ENCODE measurements at regions not wholly inside any gene's neighbourhood (a gene's known extent, or its start where the extent isn't known, plus 50 kb on each side); places are given as distances from the start of the nearest gene placed in this dataset.
"Not testable (repeated sequence)": the region's sequence is repeated elsewhere in the genome, so short reads cannot be mapped to it uniquely, and the experiment has no call there.

DNA sequence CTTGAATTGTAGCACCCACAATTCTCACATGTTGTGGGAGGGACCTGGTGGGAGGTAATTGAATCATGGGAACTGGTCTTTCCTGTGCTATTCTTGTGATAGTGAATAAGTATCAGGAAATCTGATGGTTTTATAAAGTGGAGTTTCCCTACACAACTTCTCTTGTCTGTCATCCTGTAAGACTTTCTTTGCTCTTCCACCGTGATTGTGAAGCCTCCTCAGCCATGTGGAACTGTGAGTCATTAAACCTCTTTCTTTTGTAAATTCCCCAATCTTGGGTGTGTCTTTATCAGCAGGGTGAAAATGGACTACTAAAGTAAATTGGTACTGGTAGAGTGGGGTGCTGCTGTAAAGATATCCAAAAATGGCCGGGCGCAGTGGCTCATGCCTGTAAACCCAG lies 215.6 kb downstream of the LIG4 start:
- DNase-seq: no peak

DNA sequence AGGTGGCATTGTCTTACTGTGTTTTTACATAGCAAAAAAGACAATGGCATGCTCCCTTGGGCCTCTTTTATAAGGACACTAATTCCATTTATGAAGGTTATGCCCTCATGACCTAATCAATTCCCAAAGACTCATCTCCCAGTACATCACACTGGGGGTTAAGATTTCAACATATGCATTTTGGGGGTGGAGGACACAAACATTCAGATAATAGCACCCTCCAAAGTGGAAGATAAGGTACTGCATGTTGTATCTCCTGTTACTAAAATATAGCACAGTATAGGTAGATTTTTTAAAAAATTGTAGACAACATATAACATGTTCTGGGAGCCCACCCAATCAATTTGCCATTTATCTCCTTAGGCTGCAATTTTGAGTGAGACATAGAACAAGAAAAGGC lies 221.2 kb downstream of the LIG4 start:
- DNase-seq: no peak

DNA sequence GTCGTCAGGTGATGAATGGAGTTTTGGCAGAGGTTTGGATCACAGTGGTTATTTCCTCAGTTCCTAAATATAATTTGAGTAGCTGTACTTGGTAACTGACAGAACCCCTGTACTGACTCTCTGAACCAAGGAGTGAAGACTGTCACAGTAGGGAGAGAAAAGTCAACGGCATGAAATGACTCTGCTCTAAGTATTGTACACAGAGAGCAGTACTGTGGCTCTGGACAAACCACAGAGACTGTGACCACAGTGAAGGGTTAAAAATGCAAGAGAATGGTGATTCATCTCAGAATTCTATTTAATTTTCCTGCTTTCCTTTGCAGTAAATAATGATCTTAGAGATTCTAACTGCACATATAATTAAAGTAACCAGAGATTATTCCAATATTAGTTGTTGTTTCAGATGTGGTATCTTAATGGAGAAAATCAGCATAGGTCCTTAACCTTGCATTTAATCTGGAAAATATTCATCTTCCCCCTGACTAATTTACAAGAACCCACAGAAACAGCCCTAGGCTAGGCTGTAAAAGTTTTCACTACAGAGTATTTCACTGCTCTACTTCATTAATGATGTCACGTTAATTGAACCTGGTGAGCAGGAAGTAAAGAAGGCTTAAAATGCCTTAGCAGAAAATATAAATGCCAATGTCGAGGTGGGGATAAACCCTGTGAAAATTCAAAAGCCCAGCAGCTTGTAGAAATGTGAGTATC lies 221.9 kb downstream of the LIG4 start:
- no peak for DNase-seq

DNA sequence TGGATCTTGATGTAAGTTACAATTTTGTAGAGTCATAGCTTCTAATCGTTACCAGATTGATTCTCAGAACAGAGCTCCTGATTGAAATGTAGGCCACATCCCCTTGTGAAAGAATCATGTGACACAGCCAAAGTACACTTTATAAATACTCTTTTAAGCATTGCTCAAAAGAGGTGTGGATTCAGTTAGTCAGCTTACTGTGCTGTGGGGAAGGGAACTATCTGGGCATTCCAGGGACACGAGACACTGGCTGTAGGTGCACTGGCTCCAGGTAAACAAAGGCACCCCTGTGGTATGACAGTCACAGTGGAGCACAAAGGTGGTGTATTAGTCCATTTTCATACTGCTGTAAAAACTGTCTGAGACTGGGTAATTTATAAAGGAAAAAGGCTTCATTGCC lies 222.8 kb downstream of the LIG4 start:
- no peak for DNase-seq

DNA sequence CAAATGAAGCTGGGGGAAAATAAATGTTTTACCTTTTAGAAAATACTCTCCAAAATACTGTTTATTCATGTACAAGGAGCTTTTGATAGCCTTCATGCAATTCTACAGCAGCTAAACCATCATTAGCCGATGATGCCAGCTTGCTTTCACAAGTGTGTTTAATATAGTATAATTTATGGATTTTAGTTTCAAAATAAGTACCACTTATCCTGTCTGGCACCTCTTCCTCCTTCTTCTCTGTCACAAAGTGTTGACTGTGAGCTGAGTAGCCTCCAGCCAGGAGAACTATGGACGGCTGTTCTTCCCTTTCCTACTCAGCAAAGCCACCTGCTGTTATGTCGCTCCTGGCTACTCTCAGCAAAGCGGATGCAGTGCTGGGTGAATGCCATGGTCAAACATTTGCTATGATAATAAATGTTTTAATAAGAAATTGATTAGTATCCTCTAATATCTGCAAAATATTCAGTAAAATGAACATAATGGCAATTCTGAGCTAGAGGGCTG lies 238.2 kb downstream of the LIG4 start:
- no peak for DNase-seq

DNA sequence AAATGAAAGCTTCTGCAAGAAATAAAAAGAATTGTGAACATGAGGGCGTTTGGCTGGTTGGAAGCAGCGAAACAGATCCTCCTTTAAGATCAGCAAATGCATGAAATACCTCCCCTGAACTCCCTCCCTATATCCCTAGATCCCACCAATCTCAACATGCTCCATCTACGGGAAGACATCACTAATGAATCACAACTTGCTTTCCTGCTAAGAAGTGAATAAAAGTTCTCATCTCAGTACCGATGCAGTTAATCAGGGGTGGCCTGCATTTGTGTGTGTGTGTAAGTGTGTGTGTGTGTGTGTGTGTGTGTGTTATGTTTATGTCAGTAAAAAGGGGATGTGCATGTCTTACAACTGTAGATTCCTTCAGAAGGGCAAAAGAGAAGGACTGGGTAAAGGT lies 238.7 kb downstream of the LIG4 start:
- DNase-seq: no peak

DNA sequence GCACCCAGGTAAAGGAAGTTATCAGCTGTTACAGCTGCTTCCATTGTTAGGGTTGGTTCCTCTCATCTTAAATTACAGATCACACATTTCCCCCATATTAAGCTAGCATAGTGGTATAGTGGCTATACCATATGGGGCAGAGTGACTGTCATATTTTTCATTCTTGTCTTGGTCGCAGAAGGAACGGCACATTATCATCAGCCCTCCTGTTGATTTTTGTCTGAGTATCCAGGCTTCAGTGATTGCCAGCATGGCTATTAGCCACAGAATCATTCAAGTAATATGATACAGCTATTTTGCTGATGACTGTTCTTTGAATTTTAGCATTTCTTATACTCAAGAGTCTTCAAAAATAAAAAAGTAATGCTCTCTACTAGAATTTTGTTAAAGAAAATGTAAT lies 240.9 kb downstream of the LIG4 start:
- DNase-seq: peak; percentile 19

DNA sequence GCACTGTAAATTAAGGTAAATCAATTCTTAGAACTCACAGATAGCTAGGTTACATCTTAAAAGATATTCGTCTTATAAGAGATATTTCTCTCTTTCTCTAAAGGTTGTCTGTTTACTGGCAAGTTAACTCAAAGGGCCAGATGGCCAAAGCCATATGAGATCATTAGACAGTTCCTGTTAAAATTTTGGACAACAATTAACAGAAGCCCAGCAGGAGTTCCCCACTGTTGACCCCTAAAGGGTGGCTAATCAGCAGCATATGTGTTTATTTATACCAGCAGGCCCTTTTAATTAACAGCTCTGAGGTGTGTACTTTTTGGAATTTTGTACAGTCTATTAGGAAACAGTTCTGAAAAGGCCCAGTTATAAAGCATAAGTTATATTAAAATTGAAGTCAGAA lies 245.8 kb downstream of the LIG4 start:
- no peak for DNase-seq

DNA sequence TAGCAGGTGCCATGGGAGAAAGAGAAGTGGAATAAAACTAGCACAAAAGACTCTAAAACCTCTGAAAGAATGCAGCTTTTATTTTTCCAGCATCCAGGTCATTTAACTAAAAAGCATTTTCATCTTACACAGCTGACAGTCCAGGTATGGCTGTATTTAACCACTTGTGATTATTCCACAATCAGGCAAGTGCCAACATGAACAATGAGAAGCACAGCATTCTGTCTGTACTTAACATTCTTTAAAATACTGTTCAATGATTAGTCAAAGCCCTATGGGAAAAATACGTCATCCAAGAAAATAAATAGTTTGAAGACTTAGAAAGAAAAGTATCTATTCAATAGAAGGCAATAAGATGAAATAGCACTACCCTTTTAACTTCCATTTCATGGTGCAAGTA lies 246.9 kb downstream of the LIG4 start:
- DNase-seq: no peak

DNA sequence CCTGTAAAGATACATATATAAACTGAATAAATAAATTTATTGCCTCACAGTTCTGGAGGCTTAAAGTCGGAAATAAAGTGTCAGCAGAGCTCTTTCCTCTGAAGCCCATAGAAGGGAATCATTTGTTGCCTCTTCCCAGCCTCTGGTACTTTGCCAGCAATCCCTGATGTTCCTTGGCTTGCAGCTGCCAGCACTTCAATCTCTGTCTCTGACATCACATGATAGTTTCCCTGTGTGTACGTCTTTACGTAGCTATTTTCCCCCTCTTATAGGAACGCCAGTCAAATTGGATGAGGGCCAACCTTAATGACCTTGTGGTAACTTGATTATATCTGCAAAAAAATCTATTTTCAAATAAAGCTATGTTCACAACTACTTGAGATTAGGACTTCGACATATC lies 250.9 kb downstream of the LIG4 start:
- DNase-seq: peak; percentile 6

DNA sequence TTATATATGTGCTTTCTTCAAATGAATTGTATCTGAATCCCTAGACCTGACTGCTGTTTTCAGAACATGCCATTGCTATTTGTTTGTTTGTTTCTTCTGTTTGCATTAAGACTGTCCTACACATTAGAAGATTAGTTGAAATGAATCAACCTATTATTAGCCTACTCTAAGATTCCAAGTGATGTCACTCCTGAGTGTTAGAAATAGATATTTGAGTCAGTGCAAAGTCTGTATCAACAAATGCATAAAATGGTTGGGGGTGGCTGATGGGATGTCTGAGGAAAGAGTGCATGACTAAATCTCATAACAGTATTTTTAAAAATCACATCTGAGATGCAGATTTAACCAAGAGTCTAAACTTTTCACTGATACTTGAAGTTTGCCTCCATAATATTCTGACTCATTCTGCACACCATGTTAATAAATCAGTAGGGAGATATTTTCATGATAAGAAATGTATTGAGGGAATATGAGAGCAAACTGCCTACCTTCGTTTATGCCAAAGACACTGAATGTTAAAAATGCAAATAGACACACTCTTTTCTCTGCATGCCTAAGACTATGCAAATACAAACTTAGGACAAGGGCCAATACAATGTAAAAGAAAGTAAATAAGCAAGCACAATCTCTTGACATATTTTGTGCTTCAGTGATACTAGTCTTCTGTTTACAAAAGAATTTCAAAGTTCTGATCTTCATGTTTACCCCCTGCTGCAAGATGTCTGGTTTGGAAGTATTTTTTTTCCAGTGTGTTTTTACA lies 253.3 kb downstream of the LIG4 start:
- DNase-seq: no peak

DNA sequence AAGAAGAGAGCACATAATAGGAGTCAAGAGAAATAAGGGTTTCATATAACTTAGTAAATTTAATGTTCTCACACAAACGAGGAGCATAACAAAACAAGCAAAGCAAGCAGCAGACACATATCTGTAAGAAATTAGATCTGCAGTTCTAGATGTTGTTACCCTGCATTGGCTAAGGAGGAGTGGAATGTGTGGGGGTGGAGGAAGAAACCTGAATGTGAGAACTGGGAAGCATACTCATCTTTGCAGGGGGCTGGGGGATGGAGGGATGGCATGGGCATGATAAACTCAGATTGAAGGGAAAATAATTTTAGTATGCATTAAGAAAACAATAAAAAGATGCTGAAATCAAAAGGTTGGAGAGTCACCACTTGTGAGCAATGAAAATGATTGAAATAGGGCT lies 255.0 kb downstream of the LIG4 start:
- no peak for DNase-seq

DNA sequence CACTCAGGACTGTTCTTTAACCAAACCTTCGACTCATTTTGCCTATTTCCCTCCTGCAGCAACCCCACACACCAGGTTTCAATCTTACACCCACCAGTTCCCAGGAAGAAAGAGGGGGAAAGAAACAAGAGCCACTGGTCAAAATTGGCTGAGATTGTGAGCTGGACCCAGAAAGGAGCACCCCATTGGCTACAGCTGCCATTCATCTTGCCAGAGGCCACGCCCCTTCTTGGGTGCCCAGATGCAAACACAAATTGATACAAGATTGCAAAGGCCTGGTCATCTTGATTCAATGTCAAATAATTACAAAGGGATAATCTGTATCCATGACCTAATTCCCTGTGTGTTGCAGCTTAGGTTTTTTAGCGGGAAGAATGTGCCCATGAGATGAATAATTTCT lies 258.4 kb downstream of the LIG4 start:
- no peak for DNase-seq

DNA sequence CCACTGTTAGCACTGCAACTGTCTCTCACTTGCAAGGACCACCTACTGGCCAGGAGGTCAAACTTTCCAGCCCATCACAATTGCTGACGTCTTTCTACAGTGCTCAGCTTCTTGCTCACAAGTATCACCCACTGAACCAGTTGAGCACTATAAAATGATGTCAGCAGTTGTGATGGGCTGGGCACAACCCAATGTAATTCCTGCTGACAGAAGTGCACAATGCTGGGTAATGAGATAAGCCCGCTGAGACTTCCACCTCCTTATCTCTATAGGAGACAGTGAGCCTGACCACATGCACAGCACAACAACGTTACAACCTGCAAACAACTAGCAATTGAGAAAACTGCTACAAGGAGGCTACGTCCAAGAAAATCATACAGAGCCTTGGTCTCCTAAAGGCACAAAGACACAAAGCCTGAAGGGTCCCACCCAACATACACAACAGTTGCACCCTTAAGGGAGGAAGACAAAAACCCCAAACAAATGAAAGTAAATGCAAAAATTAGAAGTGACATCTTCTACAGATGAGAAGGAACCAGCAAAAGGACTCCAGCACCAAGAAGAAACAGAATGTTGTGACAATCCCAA lies 273.2 kb downstream of the LIG4 start:
- no peak for DNase-seq

DNA sequence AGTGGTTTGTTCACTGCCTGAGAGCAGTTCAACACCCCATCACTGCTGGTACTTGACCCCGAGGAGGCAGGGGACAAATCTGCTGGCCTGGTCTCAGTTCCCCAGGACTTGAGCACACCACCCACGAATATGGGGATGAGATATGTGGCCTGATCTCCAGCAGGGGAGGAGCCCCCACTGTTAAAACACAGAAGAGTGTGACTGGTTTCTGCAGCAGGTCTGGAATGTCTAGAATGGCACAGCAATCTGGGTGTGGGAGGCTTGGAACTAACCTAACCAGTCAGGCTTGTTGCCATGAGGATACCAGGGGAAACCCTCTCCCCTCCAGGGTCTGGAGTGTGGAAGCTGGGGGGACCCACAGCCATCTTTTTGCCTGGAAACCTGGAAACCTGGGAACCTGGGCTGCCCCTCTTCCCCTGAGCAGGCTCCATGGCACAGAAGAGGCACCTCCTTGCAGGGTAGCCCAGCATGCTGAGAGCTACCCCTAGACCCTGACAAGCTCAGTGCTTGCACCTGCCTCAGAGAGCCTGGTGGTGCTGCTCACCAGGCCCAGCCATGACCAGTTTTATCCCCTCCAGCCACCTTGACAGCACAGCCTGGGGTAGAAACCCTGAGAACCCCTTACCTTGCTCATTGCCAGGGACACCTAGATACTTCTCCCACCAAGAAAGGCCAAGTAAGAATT lies 273.8 kb downstream of the LIG4 start:
- DNase-seq: no peak

DNA sequence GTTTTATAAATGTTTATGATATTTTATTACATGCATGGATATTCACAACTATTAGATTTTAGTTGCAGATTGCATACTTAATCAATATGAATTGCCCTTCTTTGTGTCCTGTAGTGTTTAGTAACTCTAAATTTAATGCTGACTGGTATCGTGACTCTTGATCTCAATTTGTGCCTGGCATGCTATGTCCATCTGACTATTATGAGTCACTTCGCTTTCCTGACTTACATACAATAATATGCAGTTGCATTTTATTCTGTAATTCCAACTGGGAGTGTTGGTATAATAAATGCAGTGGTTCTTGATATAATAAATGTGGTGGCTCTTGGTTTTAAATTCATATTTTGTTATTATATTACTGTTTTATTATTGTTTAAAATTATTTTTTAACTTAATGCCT lies 277.5 kb downstream of the LIG4 start:
- no peak for DNase-seq

DNA sequence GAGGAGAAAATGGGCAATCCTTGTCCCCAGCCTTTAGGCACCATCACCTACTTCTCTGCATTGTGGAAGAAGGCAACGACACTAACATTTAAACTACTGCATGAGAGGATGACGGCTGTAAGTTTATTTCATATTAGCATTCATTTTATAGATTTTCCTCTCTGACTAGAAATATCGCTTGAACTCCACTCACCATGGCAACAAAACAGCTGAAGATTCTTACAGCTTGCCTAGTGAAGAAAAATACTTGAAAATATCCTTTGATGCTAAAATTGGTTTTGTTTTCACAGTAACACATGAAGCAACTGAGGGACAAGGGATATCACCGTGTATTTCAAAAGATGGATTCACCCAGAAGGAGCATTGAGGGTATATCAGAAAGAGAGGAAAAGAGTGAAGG lies 284.3 kb downstream of the LIG4 start:
- DNase-seq: no peak

DNA sequence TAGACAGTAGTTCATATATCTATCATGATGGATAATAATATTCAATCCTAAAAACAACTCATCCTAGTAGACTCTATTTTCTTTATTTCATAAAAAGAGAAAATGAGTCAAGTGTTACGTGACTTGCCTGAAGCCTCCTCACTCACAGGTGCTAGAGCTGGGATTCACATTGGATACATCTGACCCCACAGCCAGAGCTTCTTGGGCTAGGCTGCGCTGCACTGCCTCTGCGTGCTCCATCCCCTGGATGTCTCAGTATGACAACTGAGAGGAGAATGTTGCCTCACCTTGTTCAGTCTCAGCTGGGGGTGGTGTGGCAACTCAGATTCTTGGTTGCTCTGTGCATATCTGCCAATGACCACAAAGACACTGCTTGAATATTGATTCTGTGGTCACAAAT lies 286.6 kb downstream of the LIG4 start:
- no peak for DNase-seq

DNA sequence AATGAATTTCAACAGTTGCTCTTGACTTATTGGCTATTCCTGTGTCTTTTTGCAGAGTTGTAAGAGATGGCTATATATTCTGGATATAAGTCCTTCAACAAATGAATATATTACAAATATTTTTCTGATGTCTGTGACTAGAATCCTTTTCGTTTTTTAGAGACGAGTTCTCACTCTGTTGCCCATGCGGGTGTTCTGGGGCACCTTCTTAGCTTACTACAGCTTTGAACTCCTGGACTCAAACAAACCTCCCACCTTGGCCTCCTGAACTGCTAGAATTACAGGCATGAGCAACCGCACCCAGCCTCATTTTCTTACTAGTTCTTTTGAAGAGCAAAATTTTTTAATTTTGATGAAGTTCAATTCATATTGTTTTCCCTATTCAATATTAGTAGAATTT lies 287.8 kb downstream of the LIG4 start:
- no peak for DNase-seq

DNA sequence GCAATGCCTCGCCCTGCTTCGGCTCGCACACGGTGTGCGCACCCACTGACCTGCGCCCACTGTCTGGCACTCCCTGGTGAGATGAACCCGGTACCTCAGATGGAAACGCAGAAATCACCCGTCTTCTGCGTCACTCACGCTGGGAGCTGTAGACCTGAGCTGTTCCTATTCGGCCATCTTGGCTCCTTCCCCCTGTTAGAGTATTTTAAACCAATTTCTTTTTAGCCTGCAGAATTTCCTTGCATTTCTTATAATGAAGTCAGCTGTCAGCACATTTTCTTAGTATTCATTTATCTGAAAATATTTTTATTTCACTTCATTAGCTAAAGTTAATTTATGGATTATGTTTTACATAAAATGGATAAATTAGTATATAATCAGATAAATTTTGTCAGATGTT lies 288.8 kb downstream of the LIG4 start:
- DNase-seq: not testable (repeated sequence)

DNA sequence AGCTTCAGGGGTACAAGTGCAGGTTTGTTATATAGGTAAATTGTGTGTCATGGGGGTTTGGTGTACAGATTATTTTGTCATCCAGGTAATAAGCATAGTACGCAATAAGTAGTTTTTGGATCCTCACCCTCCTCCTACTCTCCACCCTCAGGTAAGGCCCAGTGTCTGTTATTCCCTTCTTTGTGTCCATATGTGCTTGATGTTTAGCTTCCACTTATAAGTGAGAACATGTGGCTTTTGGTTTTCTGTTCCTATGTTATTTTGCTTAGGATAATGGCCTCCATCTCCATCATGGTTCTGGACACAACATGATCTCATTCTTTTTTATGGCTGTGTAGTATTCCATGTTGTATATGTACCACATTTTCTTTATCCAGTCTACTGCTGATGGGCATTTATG lies 298.4 kb downstream of the LIG4 start:
- DNase-seq: not testable (repeated sequence)

DNA sequence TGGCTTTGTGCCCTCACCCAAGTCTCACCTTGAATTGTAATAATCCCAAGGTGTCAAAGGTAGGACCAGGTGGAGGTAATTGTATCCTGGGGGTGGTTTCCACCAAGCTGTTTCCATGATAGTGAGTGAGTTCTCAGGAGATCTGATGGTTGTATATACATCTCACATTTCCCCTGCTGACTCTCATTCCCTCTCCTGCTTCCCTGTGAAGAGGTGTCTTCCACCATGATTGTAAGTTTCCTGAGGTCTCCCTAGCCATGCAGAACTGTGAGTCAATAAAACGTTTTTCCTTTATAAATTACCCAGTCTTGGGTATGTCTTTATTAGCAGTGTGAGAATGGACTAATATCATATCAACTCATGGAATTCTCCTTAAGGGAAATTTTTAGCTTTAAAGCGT lies 302.6 kb downstream of the LIG4 start:
- no peak for DNase-seq

DNA sequence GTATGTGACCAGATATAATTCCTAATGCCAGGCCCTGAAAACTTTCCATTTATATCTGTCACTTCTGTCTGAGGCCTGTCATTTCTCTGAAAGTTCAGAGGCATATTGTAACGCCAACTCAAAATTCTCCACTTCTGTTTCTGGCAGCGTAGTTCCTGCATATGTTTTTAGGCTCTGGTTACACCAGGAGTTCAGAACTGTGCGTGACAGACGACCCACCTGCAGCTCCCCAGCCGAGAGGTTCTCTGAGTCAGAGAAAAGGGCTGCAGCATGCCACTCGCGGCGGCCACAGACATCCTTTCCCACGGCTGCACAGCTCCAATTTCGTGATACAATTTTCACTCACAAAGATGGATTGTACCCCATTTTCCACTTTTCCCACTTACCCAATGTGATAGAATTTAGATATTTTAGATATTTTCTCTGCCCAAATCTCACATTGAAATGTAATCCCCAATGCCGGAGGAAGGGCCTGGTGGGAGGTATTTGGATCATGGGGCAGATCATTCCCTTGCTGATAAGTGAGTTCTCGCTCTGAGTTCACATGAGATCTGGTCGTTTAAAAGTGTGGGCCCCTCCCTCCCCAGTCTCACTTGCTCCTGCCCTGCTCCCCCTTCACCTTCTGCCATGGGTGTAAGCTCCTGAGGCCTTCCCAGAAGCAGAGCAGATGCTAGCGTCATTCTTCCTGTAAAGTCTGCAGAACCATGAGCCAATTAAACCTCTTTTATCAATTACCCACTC lies 308.1 kb downstream of the LIG4 start:
- DNase-seq: no peak

Measured in NCI-H1436 treated with DMSO at 0.1 percent for 48 hours (cell line).